ENCODE measurements at regions not wholly inside any gene's neighbourhood (a gene's known extent, or its start where the extent isn't known, plus 50 kb on each side); places are given as distances from the start of the nearest gene placed in this dataset.

DNA sequence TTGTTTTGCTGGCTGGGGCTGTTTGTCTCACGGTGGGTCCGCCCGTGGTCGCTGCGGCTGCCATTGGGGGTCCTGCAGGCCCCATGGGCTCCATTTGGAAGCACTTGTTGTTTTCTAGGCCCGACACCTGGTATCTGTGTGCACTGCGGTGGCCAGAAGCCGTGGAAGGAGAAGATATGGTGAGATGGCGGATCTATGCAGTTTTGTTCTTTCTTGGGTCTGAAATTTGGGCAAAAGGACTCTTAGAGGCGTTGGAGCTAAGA is 109.5 kb upstream of the SHH start:
- TF ChIP-seq, protein P1, sequence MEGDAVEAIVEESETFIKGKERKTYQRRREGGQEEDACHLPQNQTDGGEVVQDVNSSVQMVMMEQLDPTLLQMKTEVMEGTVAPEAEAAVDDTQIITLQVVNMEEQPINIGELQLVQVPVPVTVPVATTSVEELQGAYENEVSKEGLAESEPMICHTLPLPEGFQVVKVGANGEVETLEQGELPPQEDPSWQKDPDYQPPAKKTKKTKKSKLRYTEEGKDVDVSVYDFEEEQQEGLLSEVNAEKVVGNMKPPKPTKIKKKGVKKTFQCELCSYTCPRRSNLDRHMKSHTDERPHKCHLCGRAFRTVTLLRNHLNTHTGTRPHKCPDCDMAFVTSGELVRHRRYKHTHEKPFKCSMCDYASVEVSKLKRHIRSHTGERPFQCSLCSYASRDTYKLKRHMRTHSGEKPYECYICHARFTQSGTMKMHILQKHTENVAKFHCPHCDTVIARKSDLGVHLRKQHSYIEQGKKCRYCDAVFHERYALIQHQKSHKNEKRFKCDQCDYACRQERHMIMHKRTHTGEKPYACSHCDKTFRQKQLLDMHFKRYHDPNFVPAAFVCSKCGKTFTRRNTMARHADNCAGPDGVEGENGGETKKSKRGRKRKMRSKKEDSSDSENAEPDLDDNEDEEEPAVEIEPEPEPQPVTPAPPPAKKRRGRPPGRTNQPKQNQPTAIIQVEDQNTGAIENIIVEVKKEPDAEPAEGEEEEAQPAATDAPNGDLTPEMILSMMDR (IDR thresholded peaks at IDR 0.05): no peak
- no peak for TF ChIP-seq POLR2A (IDR thresholded peaks at IDR 0.05)

Data from thyroid gland (tissue), 4 donors.